ENCODE measurements at regions not wholly inside any gene's neighbourhood (a gene's known extent, or its start where the extent isn't known, plus 50 kb on each side); places are given as distances from the start of the nearest gene placed in this dataset.

DNA sequence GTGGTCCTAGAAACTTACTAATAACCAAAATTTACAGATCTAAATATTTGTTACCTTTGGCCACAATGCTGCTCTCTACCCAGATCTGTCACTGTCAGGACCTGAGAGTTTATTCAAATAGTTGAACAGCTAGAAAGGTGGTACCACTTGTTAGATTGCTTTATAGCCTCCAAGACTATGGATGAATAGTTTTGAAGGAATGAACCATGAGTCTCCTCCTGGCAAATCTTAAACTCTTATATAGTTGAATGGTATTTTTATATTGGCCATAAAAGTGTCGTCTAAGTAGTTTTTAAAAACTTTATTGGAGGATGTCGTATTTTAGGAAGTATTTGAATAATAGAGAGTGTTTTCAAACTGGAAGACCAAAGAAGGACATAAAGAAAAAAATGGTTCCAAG, 178.7 kb downstream of the AHR start:
- intact Hi-C loops (cut with DNase I; ENCODE audit: low total_unique reads) = no loop called here
- H3K27me3 ChIP-seq = no peaks in the 10 kb centered on the region
- no peaks in the 10 kb centered on the region for H3K36me3 ChIP-seq
- TF ChIP-seq, protein P1, sequence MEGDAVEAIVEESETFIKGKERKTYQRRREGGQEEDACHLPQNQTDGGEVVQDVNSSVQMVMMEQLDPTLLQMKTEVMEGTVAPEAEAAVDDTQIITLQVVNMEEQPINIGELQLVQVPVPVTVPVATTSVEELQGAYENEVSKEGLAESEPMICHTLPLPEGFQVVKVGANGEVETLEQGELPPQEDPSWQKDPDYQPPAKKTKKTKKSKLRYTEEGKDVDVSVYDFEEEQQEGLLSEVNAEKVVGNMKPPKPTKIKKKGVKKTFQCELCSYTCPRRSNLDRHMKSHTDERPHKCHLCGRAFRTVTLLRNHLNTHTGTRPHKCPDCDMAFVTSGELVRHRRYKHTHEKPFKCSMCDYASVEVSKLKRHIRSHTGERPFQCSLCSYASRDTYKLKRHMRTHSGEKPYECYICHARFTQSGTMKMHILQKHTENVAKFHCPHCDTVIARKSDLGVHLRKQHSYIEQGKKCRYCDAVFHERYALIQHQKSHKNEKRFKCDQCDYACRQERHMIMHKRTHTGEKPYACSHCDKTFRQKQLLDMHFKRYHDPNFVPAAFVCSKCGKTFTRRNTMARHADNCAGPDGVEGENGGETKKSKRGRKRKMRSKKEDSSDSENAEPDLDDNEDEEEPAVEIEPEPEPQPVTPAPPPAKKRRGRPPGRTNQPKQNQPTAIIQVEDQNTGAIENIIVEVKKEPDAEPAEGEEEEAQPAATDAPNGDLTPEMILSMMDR (IDR thresholded peaks at IDR 0.05) = no peak
- TF ChIP-seq POLR2A (IDR thresholded peaks at IDR 0.05) = no peak
- no peaks in the 10 kb centered on the region for H3K4me1 ChIP-seq
- no peak for DNase-seq
- H3K4me3 ChIP-seq = no peak overlapping the region
- H3K9me3 ChIP-seq = no peaks in the 10 kb centered on the region
- H3K27ac ChIP-seq = no peak overlapping the region

DNA sequence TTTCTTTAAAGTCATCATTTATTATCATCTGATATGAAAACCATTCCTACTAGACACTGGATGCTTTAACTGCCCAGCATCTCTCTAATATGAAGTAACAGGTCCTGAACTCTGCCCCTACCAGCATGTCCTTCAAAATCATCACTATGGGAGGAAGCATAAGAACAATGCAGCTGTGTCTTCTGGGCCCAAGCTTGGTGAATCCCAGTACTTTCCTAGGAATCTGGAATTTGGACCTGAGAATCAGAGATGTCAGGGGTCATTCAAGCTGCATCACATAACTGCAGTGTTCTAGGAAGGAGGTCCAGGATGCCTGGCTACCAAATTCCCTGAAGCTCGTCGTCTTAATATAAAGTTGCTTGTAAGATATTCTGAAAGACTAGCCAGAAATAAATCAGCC, 182.7 kb downstream of the AHR start:
- no peaks in the 10 kb centered on the region for H3K4me1 ChIP-seq
- no peaks in the 10 kb centered on the region for H3K27me3 ChIP-seq
- H3K9me3 ChIP-seq = no peaks in the 10 kb centered on the region
- no peak overlapping the region for H3K4me3 ChIP-seq
- no peak overlapping the region for H3K27ac ChIP-seq
- H3K36me3 ChIP-seq = no peaks in the 10 kb centered on the region
- TF ChIP-seq, protein P1 (IDR thresholded peaks at IDR 0.05) = no peak
- no peak for TF ChIP-seq POLR2A (IDR thresholded peaks at IDR 0.05)
- intact Hi-C loops (cut with DNase I; ENCODE audit: low total_unique reads) = no loop called here
- no peak for DNase-seq

DNA sequence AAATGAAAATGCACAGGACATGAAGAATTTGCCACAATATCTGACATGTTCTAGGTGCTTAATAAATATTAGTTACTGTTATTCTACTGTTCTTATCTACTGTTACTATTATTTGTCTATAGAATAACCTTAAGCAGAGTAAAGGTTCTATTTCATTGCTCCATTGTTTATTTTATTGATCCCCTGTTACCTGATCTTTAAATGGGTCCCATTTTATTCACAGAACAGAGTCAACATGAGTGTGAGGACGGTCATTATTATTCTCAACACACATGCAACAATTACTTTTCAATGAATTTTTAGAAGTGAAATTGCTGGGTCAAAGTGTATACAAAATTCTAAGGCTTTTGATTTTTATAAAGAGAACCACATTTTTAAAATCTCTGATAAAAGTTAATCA, 186.9 kb downstream of the AHR start:
- no peak overlapping the region for H3K4me3 ChIP-seq
- DNase-seq = no peak
- H3K4me1 ChIP-seq = no peaks in the 10 kb centered on the region
- H3K27me3 ChIP-seq = no peaks in the 10 kb centered on the region
- no peak overlapping the region for H3K27ac ChIP-seq
- TF ChIP-seq, protein P1 (IDR thresholded peaks at IDR 0.05) = no peak
- TF ChIP-seq POLR2A (IDR thresholded peaks at IDR 0.05) = no peak
- H3K36me3 ChIP-seq = no peaks in the 10 kb centered on the region
- intact Hi-C loops (cut with DNase I; ENCODE audit: low total_unique reads) = no loop called here
- no peaks in the 10 kb centered on the region for H3K9me3 ChIP-seq

DNA sequence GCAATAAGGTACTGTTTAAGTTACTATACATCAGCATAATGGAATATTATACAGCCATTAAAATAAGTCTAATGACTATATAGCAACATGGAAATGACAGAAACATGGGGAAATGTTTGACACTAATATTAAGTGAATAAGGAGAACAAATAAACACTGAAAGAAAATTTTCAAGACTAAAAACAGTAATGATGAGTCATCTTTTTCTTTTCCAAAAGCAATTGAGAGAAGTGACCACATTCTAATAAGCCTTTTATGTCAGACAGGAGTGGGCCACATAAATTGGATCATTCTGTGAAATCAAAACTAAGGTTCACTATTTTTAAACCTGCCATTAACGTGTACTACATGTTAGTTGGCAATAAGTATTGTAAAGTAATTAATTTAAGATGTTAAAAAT, 187.5 kb downstream of the AHR start:
- Histone ChIP-seq H3K9me3 (no peaks in the 10 kb centered on the region), H3K4me3 (no peak overlapping the region), H3K36me3 (no peaks in the 10 kb centered on the region), H3K4me1 (no peaks in the 10 kb centered on the region), H3K27ac (no peak overlapping the region), H3K27me3 (no peaks in the 10 kb centered on the region)
- intact Hi-C loops (cut with DNase I; ENCODE audit: low total_unique reads) = no loop called here
- TF ChIP-seq, protein P1 (IDR thresholded peaks at IDR 0.05) = no peak
- no peak for TF ChIP-seq POLR2A (IDR thresholded peaks at IDR 0.05)
- no peak for DNase-seq

DNA sequence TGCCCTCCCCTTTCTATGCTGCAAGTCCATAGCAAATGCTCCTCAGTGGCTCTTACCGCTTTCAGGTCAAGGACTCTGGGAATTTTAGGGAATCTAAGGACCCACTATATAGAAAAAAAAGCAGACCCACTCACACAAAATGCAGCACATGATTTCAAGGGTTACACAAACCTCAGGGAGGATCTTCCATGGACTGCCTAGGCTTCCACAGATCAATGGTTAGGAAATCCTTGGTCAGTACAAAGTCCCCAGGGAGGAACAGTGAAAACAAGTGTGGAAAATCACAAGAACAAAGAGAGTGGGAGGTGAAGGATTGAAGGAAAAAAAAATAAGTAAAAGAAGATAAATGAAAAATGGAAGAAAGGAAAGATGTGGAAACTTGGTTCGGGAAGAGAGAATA, 188.4 kb downstream of the AHR start:
- no peak overlapping the region for H3K27ac ChIP-seq

More for the DNA sequence above, 188.4 kb downstream of the AHR start:
- TF ChIP-seq, protein P1 (IDR thresholded peaks at IDR 0.05) = no peak
- TF ChIP-seq POLR2A (IDR thresholded peaks at IDR 0.05) = no peak
- H3K4me1 ChIP-seq = no peaks in the 10 kb centered on the region
- no peak for DNase-seq
- H3K36me3 ChIP-seq = no peaks in the 10 kb centered on the region
- no peaks in the 10 kb centered on the region for H3K9me3 ChIP-seq
- no peak overlapping the region for H3K4me3 ChIP-seq
- intact Hi-C loops (cut with DNase I; ENCODE audit: low total_unique reads) = no loop called here
- no peaks in the 10 kb centered on the region for H3K27me3 ChIP-seq
